Esophagus muscularis mucosa (tissue), 3 donors: ENCODE measurements at regions not wholly inside any gene's neighbourhood (a gene's known extent, or its start where the extent isn't known, plus 50 kb on each side); places are given as distances from the start of the nearest gene placed in this dataset.

Experiments used
- EP300 ChIP-seq: sonication (generic); formaldehyde crosslinking; IDR thresholded peaks from one replicate; pipeline ENCODE4 v1.6.1; 2017; ENCODE audit warnings: antibody characterized with exemption
- TF ChIP-seq, protein P1 (sequence below), 3 experiments: fragments of 200-600 bp in 2 of 3; fragments of 450-650 bp in 1 of 3; sonication (generic) in 2 of 3; IDR thresholded peaks; one replicate each; pipeline ENCODE4 v1.5.1; 2017 to 2019; ENCODE audit warnings: antibody characterized with exemption in 3 of 3, mild to moderate bottlenecking in 2 of 3, moderate library complexity in 1 of 3

DNA sequence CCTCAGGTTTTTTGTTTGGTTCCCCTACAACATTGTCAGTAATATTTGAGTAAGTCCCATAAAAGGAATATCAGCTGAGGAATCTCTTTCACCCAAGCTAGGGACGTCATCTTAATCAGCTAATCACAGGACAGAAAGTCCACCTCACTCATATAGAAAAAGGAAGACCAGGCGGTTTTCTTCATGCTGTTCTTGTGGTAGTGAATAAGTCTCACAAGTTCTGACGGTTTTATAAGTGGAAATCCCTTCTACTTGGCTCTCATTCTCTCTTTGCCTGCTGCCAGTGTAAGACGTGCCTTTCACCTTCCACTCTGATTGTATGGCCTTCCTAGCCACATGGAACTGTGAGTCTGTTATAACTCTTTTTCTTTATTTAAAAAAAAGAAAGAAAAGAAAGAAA is 308.1 kb upstream of the PFKP start:
- TF ChIP-seq, protein P1, sequence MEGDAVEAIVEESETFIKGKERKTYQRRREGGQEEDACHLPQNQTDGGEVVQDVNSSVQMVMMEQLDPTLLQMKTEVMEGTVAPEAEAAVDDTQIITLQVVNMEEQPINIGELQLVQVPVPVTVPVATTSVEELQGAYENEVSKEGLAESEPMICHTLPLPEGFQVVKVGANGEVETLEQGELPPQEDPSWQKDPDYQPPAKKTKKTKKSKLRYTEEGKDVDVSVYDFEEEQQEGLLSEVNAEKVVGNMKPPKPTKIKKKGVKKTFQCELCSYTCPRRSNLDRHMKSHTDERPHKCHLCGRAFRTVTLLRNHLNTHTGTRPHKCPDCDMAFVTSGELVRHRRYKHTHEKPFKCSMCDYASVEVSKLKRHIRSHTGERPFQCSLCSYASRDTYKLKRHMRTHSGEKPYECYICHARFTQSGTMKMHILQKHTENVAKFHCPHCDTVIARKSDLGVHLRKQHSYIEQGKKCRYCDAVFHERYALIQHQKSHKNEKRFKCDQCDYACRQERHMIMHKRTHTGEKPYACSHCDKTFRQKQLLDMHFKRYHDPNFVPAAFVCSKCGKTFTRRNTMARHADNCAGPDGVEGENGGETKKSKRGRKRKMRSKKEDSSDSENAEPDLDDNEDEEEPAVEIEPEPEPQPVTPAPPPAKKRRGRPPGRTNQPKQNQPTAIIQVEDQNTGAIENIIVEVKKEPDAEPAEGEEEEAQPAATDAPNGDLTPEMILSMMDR (IDR thresholded peaks at IDR 0.05) = no peak
- no peak for TF ChIP-seq EP300
